ENCODE measurements at regions not wholly inside any gene's neighbourhood (a gene's known extent, or its start where the extent isn't known, plus 50 kb on each side); places are given as distances from the start of the nearest gene placed in this dataset.

DNA sequence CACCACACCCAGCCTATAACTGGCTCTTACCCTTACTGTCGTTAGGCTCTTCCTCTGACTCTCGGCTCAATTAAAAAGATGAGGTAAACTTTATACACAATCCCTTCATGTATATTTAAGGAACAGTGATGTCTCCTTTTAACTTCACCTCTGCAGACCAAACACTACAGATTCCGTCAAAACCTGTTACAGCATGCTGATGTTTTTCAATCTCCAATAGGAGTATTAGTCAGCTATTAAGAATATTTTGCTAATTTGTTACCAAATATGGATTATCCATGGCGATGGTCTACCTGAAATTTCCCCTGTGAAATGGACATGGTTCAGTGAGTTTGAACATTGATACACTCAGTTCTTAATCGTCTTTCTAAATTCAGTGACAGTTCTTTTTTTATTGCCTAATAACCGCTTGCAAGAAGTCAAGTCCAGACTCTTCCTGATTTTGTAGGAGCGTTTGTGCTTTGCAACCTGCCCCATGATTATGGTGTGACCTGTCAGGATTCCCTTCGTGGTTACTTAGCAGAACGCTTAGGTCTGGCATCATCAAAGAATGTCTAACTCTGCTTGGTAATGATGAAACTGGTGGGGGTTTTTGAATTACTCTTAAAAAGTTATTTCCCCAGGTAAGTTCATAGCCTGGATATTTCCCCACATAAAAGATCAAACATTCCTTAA is 72.2 kb upstream of the STOX2 start:
- TF ChIP-seq, protein P1, sequence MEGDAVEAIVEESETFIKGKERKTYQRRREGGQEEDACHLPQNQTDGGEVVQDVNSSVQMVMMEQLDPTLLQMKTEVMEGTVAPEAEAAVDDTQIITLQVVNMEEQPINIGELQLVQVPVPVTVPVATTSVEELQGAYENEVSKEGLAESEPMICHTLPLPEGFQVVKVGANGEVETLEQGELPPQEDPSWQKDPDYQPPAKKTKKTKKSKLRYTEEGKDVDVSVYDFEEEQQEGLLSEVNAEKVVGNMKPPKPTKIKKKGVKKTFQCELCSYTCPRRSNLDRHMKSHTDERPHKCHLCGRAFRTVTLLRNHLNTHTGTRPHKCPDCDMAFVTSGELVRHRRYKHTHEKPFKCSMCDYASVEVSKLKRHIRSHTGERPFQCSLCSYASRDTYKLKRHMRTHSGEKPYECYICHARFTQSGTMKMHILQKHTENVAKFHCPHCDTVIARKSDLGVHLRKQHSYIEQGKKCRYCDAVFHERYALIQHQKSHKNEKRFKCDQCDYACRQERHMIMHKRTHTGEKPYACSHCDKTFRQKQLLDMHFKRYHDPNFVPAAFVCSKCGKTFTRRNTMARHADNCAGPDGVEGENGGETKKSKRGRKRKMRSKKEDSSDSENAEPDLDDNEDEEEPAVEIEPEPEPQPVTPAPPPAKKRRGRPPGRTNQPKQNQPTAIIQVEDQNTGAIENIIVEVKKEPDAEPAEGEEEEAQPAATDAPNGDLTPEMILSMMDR (IDR thresholded peaks at IDR 0.05), result no peak
- no peaks in the 10 kb centered on the region for H4K20me1 ChIP-seq (ENCODE audit: low read depth)
- DNase-seq (ENCODE audit: low spot score), result no peak
- no peaks in the 10 kb centered on the region for H3K36me3 ChIP-seq
- no peak overlapping the region for H3K4me2 ChIP-seq
- no peaks in the 10 kb centered on the region for H3K79me2 ChIP-seq (ENCODE audit: low read depth)
- no peak overlapping the region for H2AFZ ChIP-seq (replicated peaks)
- no peak overlapping the region for H3K27ac ChIP-seq
- H3K27ac Mint-ChIP-seq, result no peak overlapping the region
- no peak overlapping the region for H3K4me3 ChIP-seq
- peaks cover 2% of the 10 kb centered on the region for H3K9me3 Mint-ChIP-seq
- peaks cover 6% of the 10 kb centered on the region for H3K4me1 Mint-ChIP-seq
- H3K4me3 Mint-ChIP-seq, result no peak overlapping the region
- no peaks in the 10 kb centered on the region for H3K9me3 ChIP-seq (ENCODE audit: low read depth)
- no peaks in the 10 kb centered on the region for H3K36me3 Mint-ChIP-seq
- H3F3A ChIP-seq (ENCODE audit: low read depth), result no peaks in the 10 kb centered on the region
- peaks cover 7% of the 10 kb centered on the region for H3K27me3 Mint-ChIP-seq (ENCODE audit: insufficient read depth, low read depth)
- H3K4me1 ChIP-seq, result no peaks in the 10 kb centered on the region
- no peaks in the 10 kb centered on the region for H3K27me3 ChIP-seq
- no peak overlapping the region for H3K9ac ChIP-seq

DNA sequence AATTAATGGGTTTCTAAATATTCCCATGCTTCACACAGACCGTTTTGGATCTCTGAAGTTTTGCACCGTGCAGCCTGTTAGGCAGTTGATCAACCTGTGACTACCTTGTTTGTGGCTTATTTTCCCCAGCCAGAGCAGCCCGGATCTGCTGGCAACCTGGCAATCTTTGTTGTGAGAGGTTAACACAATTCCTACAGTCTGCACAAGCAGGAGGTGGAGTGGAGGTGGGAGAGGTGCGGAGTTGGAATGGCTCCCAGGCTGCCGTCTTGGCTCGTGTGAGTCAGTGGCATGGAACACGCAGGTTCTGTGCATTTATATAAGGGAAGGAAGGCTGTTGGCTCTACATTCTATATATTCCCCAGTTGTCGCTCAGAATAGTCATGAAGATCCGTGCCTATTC is 70.9 kb upstream of the STOX2 start:
- peaks cover 6% of the 10 kb centered on the region for H3K27me3 Mint-ChIP-seq (ENCODE audit: insufficient read depth, low read depth)

DNA sequence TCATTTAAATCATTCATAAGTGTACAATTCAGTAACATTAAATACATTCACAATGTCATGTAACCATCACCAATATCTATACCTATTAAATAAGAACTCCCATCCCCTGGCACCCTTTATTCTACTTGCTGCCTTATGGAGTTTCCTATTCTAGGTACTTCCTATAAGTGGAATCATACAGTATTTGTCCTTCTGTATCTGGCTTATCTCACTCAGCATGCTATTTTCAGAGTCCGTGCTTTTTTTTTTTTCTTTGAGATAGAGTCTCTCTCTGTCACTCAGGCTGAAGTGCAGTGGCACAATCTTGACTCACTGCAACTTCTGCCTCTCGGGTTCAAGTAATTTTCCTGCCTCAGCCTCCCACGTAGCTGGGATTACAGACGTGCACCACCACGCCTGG is 67.9 kb upstream of the STOX2 start:
- Mint-ChIP-seq H3K36me3 (no peaks in the 10 kb centered on the region), H3K4me1 (peaks cover 13% of the 10 kb centered on the region), H3K4me3 (no peak overlapping the region), H3K27ac (no peak overlapping the region), H3K9me3 (peaks cover 2% of the 10 kb centered on the region), H3K27me3 (ENCODE audit: insufficient read depth, low read depth) (peaks cover 7% of the 10 kb centered on the region)
- Histone ChIP-seq H3K79me2 (ENCODE audit: low read depth) (no peaks in the 10 kb centered on the region), H3F3A (ENCODE audit: low read depth) (no peaks in the 10 kb centered on the region), H3K4me1 (no peaks in the 10 kb centered on the region), H3K9ac (no peak overlapping the region), H3K36me3 (no peaks in the 10 kb centered on the region), H2AFZ (replicated peaks) (no peak overlapping the region), H3K27ac (no peak overlapping the region), H3K9me3 (ENCODE audit: low read depth) (no peaks in the 10 kb centered on the region), H3K4me2 (no peak overlapping the region), H4K20me1 (ENCODE audit: low read depth) (no peaks in the 10 kb centered on the region), H3K27me3 (no peaks in the 10 kb centered on the region), H3K4me3 (no peak overlapping the region)
- DNase-seq (ENCODE audit: low spot score), result no peak
- no peak for TF ChIP-seq EZH2 (IDR thresholded peaks at IDR 0.05)
- TF ChIP-seq, protein P1 (IDR thresholded peaks at IDR 0.05), result no peak
- no peak for TF ChIP-seq EZH2phosphoT487 (IDR thresholded peaks at IDR 0.05)

More for the DNA sequence above, 70.9 kb upstream of the STOX2 start:
- no peaks in the 10 kb centered on the region for H3K36me3 ChIP-seq
- no peak overlapping the region for H2AFZ ChIP-seq (replicated peaks)
- DNase-seq (ENCODE audit: low spot score), result no peak
- no peak overlapping the region for H3K4me3 ChIP-seq
- no peak overlapping the region for H3K9ac ChIP-seq
- no peaks in the 10 kb centered on the region for H3K27me3 ChIP-seq
- no peak overlapping the region for H3K27ac Mint-ChIP-seq
- H3F3A ChIP-seq (ENCODE audit: low read depth), result no peaks in the 10 kb centered on the region
- H4K20me1 ChIP-seq (ENCODE audit: low read depth), result no peaks in the 10 kb centered on the region
- no peaks in the 10 kb centered on the region for H3K79me2 ChIP-seq (ENCODE audit: low read depth)
- H3K4me2 ChIP-seq, result no peak overlapping the region
- H3K9me3 ChIP-seq (ENCODE audit: low read depth), result no peaks in the 10 kb centered on the region
- no peak overlapping the region for H3K4me3 Mint-ChIP-seq
- H3K27ac ChIP-seq, result no peak overlapping the region
- TF ChIP-seq EZH2 (IDR thresholded peaks at IDR 0.05) (no peak), EZH2phosphoT487 (IDR thresholded peaks at IDR 0.05) (no peak)
- TF ChIP-seq, protein P1 (IDR thresholded peaks at IDR 0.05), result no peak
- H3K4me1 ChIP-seq, result no peaks in the 10 kb centered on the region
- H3K9me3 Mint-ChIP-seq, result peaks cover 2% of the 10 kb centered on the region
- peaks cover 8% of the 10 kb centered on the region for H3K4me1 Mint-ChIP-seq
- H3K36me3 Mint-ChIP-seq, result no peaks in the 10 kb centered on the region
